Renal cortex interstitium (tissue), 11 donors: ENCODE measurements at regions not wholly inside any gene's neighbourhood (a gene's known extent, or its start where the extent isn't known, plus 50 kb on each side); places are given as distances from the start of the nearest gene placed in this dataset.

Source experiments
- DNase-seq, 11 donors: peaks; one replicate each; pipeline ENCODE4 v3.0.0-alpha.2; 2013; ENCODE audit warnings: low read depth in 9 of 11, low spot score in 4 of 11; ENCODE audit errors: extremely low read depth in 1 of 11

GRCh38 chr2:145631561-145631960, 1111.6 kb upstream of the ZEB2 start:
- no peak for DNase-seq

- DNase-seq = no peak
These were observed 1106.4 kb upstream of the ZEB2 start for GRCh38 chr2:145626301-145626700.

GRCh38 chr2:145625111-145625510, 1105.2 kb upstream of the ZEB2 start:
- DNase-seq = no peak

GRCh38 chr2:145623136-145623535, 1103.2 kb upstream of the ZEB2 start:
- DNase-seq = no peak

- DNase-seq = no peak
These were observed 1102.4 kb upstream of the ZEB2 start for GRCh38 chr2:145622285-145622684.

- no peak for DNase-seq
These were observed 1098.0 kb upstream of the ZEB2 start for GRCh38 chr2:145617906-145618305.

- DNase-seq = no peak
These were observed 1097.5 kb upstream of the ZEB2 start for GRCh38 chr2:145617420-145617819.

GRCh38 chr2:145615626-145616025, 1095.7 kb upstream of the ZEB2 start:
- DNase-seq = no peak

GRCh38 chr2:145609951-145610350, 1090.0 kb upstream of the ZEB2 start:
- no peak for DNase-seq

GRCh38 chr2:145601361-145601925, 1081.5 kb upstream of the ZEB2 start:
- no peak for DNase-seq

GRCh38 chr2:145600811-145601210, 1080.9 kb upstream of the ZEB2 start:
- no peak for DNase-seq

GRCh38 chr2:145599756-145600155, 1079.8 kb upstream of the ZEB2 start:
- no peak for DNase-seq

GRCh38 chr2:145598434-145598833, 1078.5 kb upstream of the ZEB2 start:
- DNase-seq = no peak

- no peak for DNase-seq
These were observed 1077.9 kb upstream of the ZEB2 start for GRCh38 chr2:145597809-145598208.

GRCh38 chr2:145597006-145597405, 1077.1 kb upstream of the ZEB2 start:
- no peak for DNase-seq

GRCh38 chr2:145596416-145596815, 1076.5 kb upstream of the ZEB2 start:
- no peak for DNase-seq

GRCh38 chr2:145595296-145595695, 1075.4 kb upstream of the ZEB2 start:
- no peak for DNase-seq

GRCh38 chr2:145593991-145594614, 1074.2 kb upstream of the ZEB2 start:
- no peak for DNase-seq

- no peak for DNase-seq
These were observed 1073.4 kb upstream of the ZEB2 start for GRCh38 chr2:145593280-145593679.

- no peak for DNase-seq
These were observed 1072.4 kb upstream of the ZEB2 start for GRCh38 chr2:145592361-145592760.

- DNase-seq = no peak
These were observed 1071.3 kb upstream of the ZEB2 start for GRCh38 chr2:145591109-145591809.
